CD4-positive, CD25-positive, alpha-beta regulatory T cell (primary cell): ENCODE measurements at regions not wholly inside any gene's neighbourhood (a gene's known extent, or its start where the extent isn't known, plus 50 kb on each side); places are given as distances from the start of the nearest gene placed in this dataset.

ENCODE experiments used
- ATAC-seq, 2 donors: fragments of 150-1000 bp; cut with Tn5 transposase; one replicate each; pipeline ENCODE4 v1.10.0; 2021; ENCODE audit warnings: low read depth in 2 of 2, moderate number of reproducible peaks in 2 of 2, moderate library complexity in 1 of 2
- DNase-seq, 3 donors: peaks; one replicate each; pipeline versions ENCODE4 v3.0.0 to v3.0.0-alpha.2; 2012 to 2022; ENCODE audit warnings: mixed read lengths in 1 of 3
- H3K27ac ChIP-seq: one replicate; pipeline ENCODE4 v1.7.0; 2013; ENCODE audit warnings: mild to moderate bottlenecking, low read length; ENCODE audit not compliant: insufficient read depth, poor library complexity, severe bottlenecking
- H3K27me3 ChIP-seq: one replicate; pipeline ENCODE4 v1.7.0; 2013; ENCODE audit warnings: low read length; ENCODE audit not compliant: control insufficient read depth, insufficient read depth
- H3K36me3 ChIP-seq: one replicate; pipeline ENCODE4 v1.7.0; 2013; ENCODE audit warnings: mild to moderate bottlenecking, low read length, moderate library complexity; ENCODE audit not compliant: control insufficient read depth, insufficient read depth
- H3K4me1 ChIP-seq: 2 replicates; pipeline ENCODE4 v1.7.0; 2013; ENCODE audit warnings: mild to moderate bottlenecking, low read length; ENCODE audit not compliant: insufficient read depth, control insufficient read depth, poor library complexity, severe bottlenecking
- H3K4me3 ChIP-seq: one replicate; pipeline ENCODE4 v1.7.0; 2013; ENCODE audit warnings: low read depth, mild to moderate bottlenecking, low read length, moderate library complexity
- H3K9me3 ChIP-seq, 2 experiments: 1 replicate in 1 of 2; 2 replicates in 1 of 2; pipeline ENCODE4 v1.7.0; 2013; ENCODE audit warnings: low read length in 2 of 2, mild to moderate bottlenecking in 1 of 2, moderate library complexity in 1 of 2; ENCODE audit not compliant: control insufficient read depth in 2 of 2
- H3K27ac Mint-ChIP-seq, 3 donors: one replicate each; pipeline ENCODE4 v1.8.0; 2020 to 2022; ENCODE audit warnings: mild to moderate bottlenecking in 3 of 3, mixed read lengths in 3 of 3, moderate library complexity in 2 of 3
- H3K27me3 Mint-ChIP-seq: one replicate; pipeline ENCODE4 v1.8.0; 2022; ENCODE audit warnings: mild to moderate bottlenecking, mixed read lengths
- H3K36me3 Mint-ChIP-seq: one replicate; pipeline ENCODE4 v1.8.0; 2020; ENCODE audit warnings: mixed read lengths
- H3K4me1 Mint-ChIP-seq, 4 donors: one replicate each; pipeline ENCODE4 v1.8.0; 2020 to 2022; ENCODE audit warnings: mixed read lengths in 4 of 4, mild to moderate bottlenecking in 1 of 4
- H3K4me3 Mint-ChIP-seq, 4 donors: one replicate each; pipeline ENCODE4 v1.8.0; 2020 to 2022; ENCODE audit warnings: mild to moderate bottlenecking in 4 of 4, mixed read lengths in 4 of 4, moderate library complexity in 3 of 4
- H3K9me3 Mint-ChIP-seq, 7 donors: one replicate each; pipeline ENCODE4 v1.8.0; 2020 to 2022; ENCODE audit warnings: mixed read lengths in 7 of 7, mild to moderate bottlenecking in 3 of 7, moderate library complexity in 2 of 7

- Mint-ChIP-seq H3K9me3 (peaks cover 0 to 3% (median 0%) of the 10 kb centered on the region in 7 donors), H3K4me3 (no peak overlapping the region), H3K4me1 (peaks cover 0 to 5% (median 2%) of the 10 kb centered on the region in 4 donors), H3K27ac (no peak overlapping the region), H3K36me3 (no peaks in the 10 kb centered on the region), H3K27me3 (peaks cover 14% of the 10 kb centered on the region)
- ATAC-seq (no peak), DNase-seq (no peak)
- H3K36me3 ChIP-seq, result no peaks in the 10 kb centered on the region
- no peaks in the 10 kb centered on the region for H3K4me1 ChIP-seq
- H3K4me3 ChIP-seq, result no peak overlapping the region
- H3K9me3 ChIP-seq, result no peaks in the 10 kb centered on the region
- H3K27me3 ChIP-seq, result peaks cover 2% of the 10 kb centered on the region
- H3K27ac ChIP-seq, result no peak overlapping the region
These were observed 66.3 kb upstream of the TAPT1 start for GRCh38 chr4:16292585-16292984.

GRCh38 chr4:16290681-16291420 lies 64.6 kb upstream of the TAPT1 start:
- H3K9me3 Mint-ChIP-seq, result no peaks in the 10 kb centered on the region
- H3K4me1 Mint-ChIP-seq, result peaks cover 0 to 5% (median 2%) of the 10 kb centered on the region in 4 donors

GRCh38 chr4:16289897-16290554 lies 63.8 kb upstream of the TAPT1 start:
- Mint-ChIP-seq H3K27ac (peak overlapping the region in 1 of 3 donors; percentile 74), H3K27me3 (peaks cover 8% of the 10 kb centered on the region), H3K4me1 (peaks cover 0 to 5% (median 2%) of the 10 kb centered on the region in 4 donors), H3K9me3 (peaks cover 0 to 2% (median 0%) of the 10 kb centered on the region in 7 donors), H3K36me3 (no peaks in the 10 kb centered on the region), H3K4me3 (no peak overlapping the region)
- peaks cover 2% of the 10 kb centered on the region for H3K27me3 ChIP-seq
- no peaks in the 10 kb centered on the region for H3K36me3 ChIP-seq
- no peaks in the 10 kb centered on the region for H3K4me1 ChIP-seq
- no peak for ATAC-seq
- no peak overlapping the region for H3K4me3 ChIP-seq
- no peak overlapping the region for H3K27ac ChIP-seq
- DNase-seq, result peak in 2 of 3 donors; percentile 13 to 31
- no peaks in the 10 kb centered on the region for H3K9me3 ChIP-seq

More at GRCh38 chr4:16290681-16291420, 64.6 kb upstream of the TAPT1 start:
- no peak for ATAC-seq
- H3K36me3 Mint-ChIP-seq, result no peaks in the 10 kb centered on the region
- no peak overlapping the region for H3K4me3 Mint-ChIP-seq
- Histone ChIP-seq H3K9me3 (no peaks in the 10 kb centered on the region), H3K27ac (no peak overlapping the region), H3K4me3 (no peak overlapping the region), H3K4me1 (no peaks in the 10 kb centered on the region), H3K27me3 (peaks cover 2% of the 10 kb centered on the region), H3K36me3 (no peaks in the 10 kb centered on the region)
- peaks cover 8% of the 10 kb centered on the region for H3K27me3 Mint-ChIP-seq
- H3K27ac Mint-ChIP-seq, result no peak overlapping the region
- no peak for DNase-seq

- H3K4me3 Mint-ChIP-seq, result no peak overlapping the region
- peaks cover 9% of the 10 kb centered on the region for H3K27me3 Mint-ChIP-seq
- ATAC-seq (no peak), DNase-seq (no peak)
- Histone ChIP-seq H3K9me3 (peaks cover 0 to 2% of the 10 kb centered on the region in 2 experiments), H3K4me1 (no peaks in the 10 kb centered on the region), H3K27me3 (peaks cover 4% of the 10 kb centered on the region), H3K27ac (no peak overlapping the region), H3K36me3 (no peaks in the 10 kb centered on the region), H3K4me3 (no peak overlapping the region)
- H3K36me3 Mint-ChIP-seq, result no peaks in the 10 kb centered on the region
- H3K27ac Mint-ChIP-seq, result no peak overlapping the region
- no peaks in the 10 kb centered on the region for H3K4me1 Mint-ChIP-seq
- peaks cover 2 to 18% (median 4%) of the 10 kb centered on the region in 7 donors for H3K9me3 Mint-ChIP-seq
These were observed 57.8 kb upstream of the TAPT1 start for GRCh38 chr4:16284050-16284449.

- Mint-ChIP-seq H3K9me3 (peaks cover 1 to 19% (median 5%) of the 10 kb centered on the region in 7 donors), H3K4me3 (no peak overlapping the region), H3K27ac (no peak overlapping the region), H3K27me3 (peaks cover 18% of the 10 kb centered on the region), H3K36me3 (peaks cover 4% of the 10 kb centered on the region), H3K4me1 (no peaks in the 10 kb centered on the region)
- H3K27ac ChIP-seq, result no peak overlapping the region
- no peak overlapping the region for H3K4me3 ChIP-seq
- H3K27me3 ChIP-seq, result no peaks in the 10 kb centered on the region
- H3K36me3 ChIP-seq, result no peaks in the 10 kb centered on the region
- H3K4me1 ChIP-seq, result no peaks in the 10 kb centered on the region
- ATAC-seq (no peak), DNase-seq (no peak)
- peaks cover 0 to 5% of the 10 kb centered on the region in 2 experiments for H3K9me3 ChIP-seq
These were observed 51.9 kb upstream of the TAPT1 start for GRCh38 chr4:16278178-16278577.
